K562 (cell line): ENCODE measurements at regions not wholly inside any gene's neighbourhood (a gene's known extent, or its start where the extent isn't known, plus 50 kb on each side); places are given as distances from the start of the nearest gene placed in this dataset.

Experiments used
- ATAC-seq: fragments of 200-7000 bp; cut with Tn5 transposase; 3 replicates; pipeline ENCODE4 v1.9.1; 2020; ENCODE audit warnings: moderate library complexity
- BruUV-seq: library from RNA; stranded (reverse); fragments of 400-500 nt; replicated peaks from 2 replicates; lab custom pipeline; 2021; lab: Mats Ljungman, UMichigan
- CTCF ChIA-PET: fragments of 300-600 bp; formaldehyde crosslinking; extraction: SDS; loops from one replicate; lab custom pipeline; 2021; ENCODE audit warnings: low intra/inter-chr PET ratio; lab: Yijun Ruan, JAX
- POLR2A ChIA-PET: fragments of 300-600, 350-650 bp; sonication (Branson Sonifier 250); formaldehyde crosslinking; extraction: SDS; loops from one replicate; lab custom pipeline; 2021; ENCODE audit warnings: antibody characterized with exemption, inconsistent platforms; lab: Yijun Ruan, JAX
- DNase-seq, 4 experiments: peaks; one replicate each; pipeline versions ENCODE4 v3.0.0 to v3.0.0-alpha.2; 2011 to 2018; ENCODE audit warnings: low spot score in 3 of 4, mixed read lengths in 3 of 4; ENCODE audit errors: extremely low read depth in 1 of 4
- FAIRE-seq: peaks from 2 replicates; lab custom pipeline; 2011; peaks lifted over from hg19 to GRCh38; lab: Jason Lieb, UNC
- H2AFZ ChIP-seq: 2 replicates; pipeline ENCODE4 v1.6.0; 2011; ENCODE audit warnings: low read depth, low read length, control low read depth, inconsistent platforms
- H3K27ac ChIP-seq: fragments of 200-600 bp; 3 replicates; pipeline ENCODE4 v1.8.0; 2011; ENCODE audit warnings: low read depth, mild to moderate bottlenecking, control low read depth, inconsistent platforms, low read length, moderate library complexity, mixed read lengths; ENCODE audit errors: extremely low read depth
- H3K27me3 ChIP-seq, 2 experiments: fragments of 300-600 bp in 1 of 2; 2 replicates in 1 of 2; 3 replicates in 1 of 2; pipeline versions ENCODE4 v1.6.0 to v1.8.0; 2011; ENCODE audit warnings: inconsistent platforms in 2 of 2, low read length in 2 of 2, mild to moderate bottlenecking in 1 of 2, mixed read lengths in 1 of 2, moderate library complexity in 1 of 2; ENCODE audit not compliant: control insufficient read depth in 2 of 2, insufficient read depth in 2 of 2
- H3K36me3 ChIP-seq: fragments of 300-600 bp; 3 replicates; pipeline ENCODE4 v1.8.0; 2011; ENCODE audit warnings: mild to moderate bottlenecking, low read length, inconsistent platforms; ENCODE audit not compliant: control insufficient read depth, insufficient read depth
- H3K4me1 ChIP-seq, 2 experiments: fragments of 200-600 bp in 1 of 2; replicated peaks in 1 of 2; 2 replicates in 1 of 2; 3 replicates in 1 of 2; pipeline versions ENCODE4 v1.5.1 to v1.8.0; 2011; ENCODE audit warnings: inconsistent platforms in 2 of 2, low read length in 2 of 2, mild to moderate bottlenecking in 1 of 2, mixed read lengths in 1 of 2, moderate library complexity in 1 of 2; ENCODE audit not compliant: control insufficient read depth in 2 of 2, insufficient read depth in 2 of 2
- H3K4me2 ChIP-seq: 2 replicates; pipeline ENCODE4 v1.6.1; 2011; ENCODE audit warnings: low read length, control low read depth, inconsistent platforms, mixed read lengths; ENCODE audit not compliant: insufficient read depth
- H3K4me3 ChIP-seq: fragments of 200-600 bp; sonication (generic), shearing (Covaris generic); 2 replicates; pipeline ENCODE4 v1.5.1; 2016; ENCODE audit warnings: control low read depth, inconsistent platforms
- H3K79me2 ChIP-seq: fragments of 200-600 bp; 3 replicates; pipeline ENCODE4 v1.8.0; 2011; ENCODE audit warnings: low read length, inconsistent platforms; ENCODE audit not compliant: control insufficient read depth, insufficient read depth
- H3K9ac ChIP-seq, 2 experiments: 2 replicates each; pipeline versions ENCODE4 v1.6.0 to v1.6.1; 2011; ENCODE audit warnings: low read depth in 2 of 2, low read length in 2 of 2, control low read depth in 1 of 2, inconsistent platforms in 1 of 2, mild to moderate bottlenecking in 1 of 2, mixed read lengths in 1 of 2; ENCODE audit not compliant: insufficient read depth in 1 of 2
- H3K9me1 ChIP-seq: one replicate; pipeline ENCODE4 v1.6.0; 2011; ENCODE audit warnings: inconsistent platforms, mild to moderate bottlenecking, low read length, moderate library complexity; ENCODE audit not compliant: control insufficient read depth, insufficient read depth
- H3K9me3 ChIP-seq: replicated peaks from 2 replicates; pipeline ENCODE4 v1.5.1; 2011; ENCODE audit warnings: low read depth, low read length, inconsistent platforms; ENCODE audit not compliant: control insufficient read depth, insufficient read depth
- H4K20me1 ChIP-seq: replicated peaks from 2 replicates; pipeline ENCODE4 v1.6.1; 2011; ENCODE audit warnings: low read length, inconsistent platforms, mixed read lengths; ENCODE audit not compliant: control insufficient read depth, insufficient read depth
- KDM5B ChIP-seq: fragments of 200-600 bp; sonication (generic); IDR thresholded peaks from 2 replicates; pipeline ENCODE4 v1.6.1; 2012; ENCODE audit warnings: low read depth, mild to moderate bottlenecking, moderate library complexity, low read length, control low read depth, inconsistent platforms; ENCODE audit not compliant: insufficient replicate concordance
- WGBS: fragments of 100-300 bp; shearing (Covaris generic); methylation state at CpG from one replicate; pipeline ENCODE4 v1.1.6; 2016; ENCODE audit warnings: low coverage, mixed read lengths; ENCODE audit not compliant: insufficient coverage; ENCODE audit errors: missing lambda C conversion rate; 5-methylcytosine and 5-hydroxymethylcytosine counted together
- in situ Hi-C: fragments of 300-500 bp; cut with MboI; formaldehyde crosslinking; loops from 4 replicates; pipeline ENCODE4 v1.15.0; 2018; ENCODE audit warnings: inconsistent platforms, mixed read lengths
- intact Hi-C: fragments of 100-400 bp; cut with micrococcal nuclease; formaldehyde crosslinking; loops from 2 replicates; pipeline ENCODE4 v1.14.2; 2022
- TF ChIP-seq, protein P1 (sequence below): fragments of 250-450 bp; sonication (Bioruptor Pico); IDR thresholded peaks from 2 replicates; pipeline ENCODE4 v1.5.0; 2022; ENCODE audit warnings: mild to moderate bottlenecking
- TF ChIP-seq, protein P2 (sequence below): sonication (generic); formaldehyde crosslinking; IDR thresholded peaks from 2 replicates; pipeline ENCODE4 v1.8.1; 2023; ENCODE audit warnings: missing genetic modification reagents, mild to moderate bottlenecking, borderline replicate concordance

DNA sequence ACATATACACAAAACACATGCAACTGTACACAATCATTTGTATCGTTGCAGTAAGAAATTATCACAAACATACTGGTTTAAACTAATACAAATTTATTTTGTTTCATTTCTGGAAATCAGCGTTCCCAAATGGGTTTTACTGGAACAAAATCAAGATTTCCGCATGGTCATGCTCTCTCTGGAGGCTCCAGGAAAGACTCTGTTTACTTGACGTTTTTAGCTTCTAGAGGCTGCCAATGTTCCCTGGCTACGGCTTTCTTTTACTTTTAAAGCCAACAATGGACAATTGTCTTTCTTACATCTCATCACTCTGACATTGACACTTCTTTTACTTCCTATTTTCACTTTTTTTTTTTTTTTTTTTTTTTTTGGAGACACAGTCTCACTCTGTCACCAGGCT, 793.1 kb downstream of the CDH9 start:
- Histone ChIP-seq H3K4me1 (no peaks in the 10 kb centered on the region), H3K36me3 (no peaks in the 10 kb centered on the region), H3K4me2 (no peak overlapping the region), H3K9me1 (no peaks in the 10 kb centered on the region), H3K4me3 (no peak overlapping the region), H2AFZ (no peak overlapping the region), H3K27me3 (no peaks in the 10 kb centered on the region), H3K27ac (no peak overlapping the region), H3K9me3 (no peaks in the 10 kb centered on the region), H3K9ac (no peak overlapping the region), H4K20me1 (no peaks in the 10 kb centered on the region), H3K79me2 (no peaks in the 10 kb centered on the region)
- BruUV-seq: no TSS peak
- whole genome bisulfite sequencing: under 1% methylated on average over 5 of the region's 5 CpGs
- ChIA-PET POLR2A (no interaction called here), CTCF (no interaction called here)
- TF ChIP-seq, protein P1, sequence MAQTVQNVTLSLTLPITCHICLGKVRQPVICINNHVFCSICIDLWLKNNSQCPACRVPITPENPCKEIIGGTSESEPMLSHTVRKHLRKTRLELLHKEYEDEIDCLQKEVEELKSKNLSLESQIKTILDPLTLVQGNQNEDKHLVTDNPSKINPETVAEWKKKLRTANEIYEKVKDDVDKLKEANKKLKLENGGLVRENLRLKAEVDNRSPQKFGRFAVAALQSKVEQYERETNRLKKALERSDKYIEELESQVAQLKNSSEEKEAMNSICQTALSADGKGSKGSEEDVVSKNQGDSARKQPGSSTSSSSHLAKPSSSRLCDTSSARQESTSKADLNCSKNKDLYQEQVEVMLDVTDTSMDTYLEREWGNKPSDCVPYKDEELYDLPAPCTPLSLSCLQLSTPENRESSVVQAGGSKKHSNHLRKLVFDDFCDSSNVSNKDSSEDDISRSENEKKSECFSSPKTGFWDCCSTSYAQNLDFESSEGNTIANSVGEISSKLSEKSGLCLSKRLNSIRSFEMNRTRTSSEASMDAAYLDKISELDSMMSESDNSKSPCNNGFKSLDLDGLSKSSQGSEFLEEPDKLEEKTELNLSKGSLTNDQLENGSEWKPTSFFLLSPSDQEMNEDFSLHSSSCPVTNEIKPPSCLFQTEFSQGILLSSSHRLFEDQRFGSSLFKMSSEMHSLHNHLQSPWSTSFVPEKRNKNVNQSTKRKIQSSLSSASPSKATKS: no peak
- TF ChIP-seq, protein P2, sequence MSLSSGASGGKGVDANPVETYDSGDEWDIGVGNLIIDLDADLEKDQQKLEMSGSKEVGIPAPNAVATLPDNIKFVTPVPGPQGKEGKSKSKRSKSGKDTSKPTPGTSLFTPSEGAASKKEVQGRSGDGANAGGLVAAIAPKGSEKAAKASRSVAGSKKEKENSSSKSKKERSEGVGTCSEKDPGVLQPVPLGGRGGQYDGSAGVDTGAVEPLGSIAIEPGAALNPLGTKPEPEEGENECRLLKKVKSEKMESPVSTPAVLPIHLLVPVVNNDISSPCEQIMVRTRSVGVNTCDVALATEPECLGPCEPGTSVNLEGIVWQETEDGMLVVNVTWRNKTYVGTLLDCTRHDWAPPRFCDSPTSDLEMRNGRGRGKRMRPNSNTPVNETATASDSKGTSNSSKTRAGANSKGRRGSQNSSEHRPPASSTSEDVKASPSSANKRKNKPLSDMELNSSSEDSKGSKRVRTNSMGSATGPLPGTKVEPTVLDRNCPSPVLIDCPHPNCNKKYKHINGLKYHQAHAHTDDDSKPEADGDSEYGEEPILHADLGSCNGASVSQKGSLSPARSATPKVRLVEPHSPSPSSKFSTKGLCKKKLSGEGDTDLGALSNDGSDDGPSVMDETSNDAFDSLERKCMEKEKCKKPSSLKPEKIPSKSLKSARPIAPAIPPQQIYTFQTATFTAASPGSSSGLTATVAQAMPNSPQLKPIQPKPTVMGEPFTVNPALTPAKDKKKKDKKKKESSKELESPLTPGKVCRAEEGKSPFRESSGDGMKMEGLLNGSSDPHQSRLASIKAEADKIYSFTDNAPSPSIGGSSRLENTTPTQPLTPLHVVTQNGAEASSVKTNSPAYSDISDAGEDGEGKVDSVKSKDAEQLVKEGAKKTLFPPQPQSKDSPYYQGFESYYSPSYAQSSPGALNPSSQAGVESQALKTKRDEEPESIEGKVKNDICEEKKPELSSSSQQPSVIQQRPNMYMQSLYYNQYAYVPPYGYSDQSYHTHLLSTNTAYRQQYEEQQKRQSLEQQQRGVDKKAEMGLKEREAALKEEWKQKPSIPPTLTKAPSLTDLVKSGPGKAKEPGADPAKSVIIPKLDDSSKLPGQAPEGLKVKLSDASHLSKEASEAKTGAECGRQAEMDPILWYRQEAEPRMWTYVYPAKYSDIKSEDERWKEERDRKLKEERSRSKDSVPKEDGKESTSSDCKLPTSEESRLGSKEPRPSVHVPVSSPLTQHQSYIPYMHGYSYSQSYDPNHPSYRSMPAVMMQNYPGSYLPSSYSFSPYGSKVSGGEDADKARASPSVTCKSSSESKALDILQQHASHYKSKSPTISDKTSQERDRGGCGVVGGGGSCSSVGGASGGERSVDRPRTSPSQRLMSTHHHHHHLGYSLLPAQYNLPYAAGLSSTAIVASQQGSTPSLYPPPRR (CRISPR knock-in tag): no peak
- TF ChIP-seq KDM5B: no peak
- no peak for ATAC-seq
- in situ Hi-C loops: no loop called here
- no peak for FAIRE-seq
- intact Hi-C loops: no loop called here
- DNase-seq: no peak
